IPS-18c (cell line): ENCODE measurements at regions not wholly inside any gene's neighbourhood (a gene's known extent, or its start where the extent isn't known, plus 50 kb on each side); places are given as distances from the start of the nearest gene placed in this dataset.

Experiments
- H3K4me3 ChIP-seq: 2 replicates; pipeline ENCODE4 v1.7.0; 2013; ENCODE audit warnings: low read depth, mild to moderate bottlenecking, low read length, moderate library complexity; ENCODE audit not compliant: insufficient read depth
- H3K9me3 ChIP-seq: one replicate; pipeline ENCODE4 v1.6.1; 2013; ENCODE audit warnings: mild to moderate bottlenecking, low read length, moderate library complexity; ENCODE audit not compliant: control insufficient read depth, insufficient read depth

DNA sequence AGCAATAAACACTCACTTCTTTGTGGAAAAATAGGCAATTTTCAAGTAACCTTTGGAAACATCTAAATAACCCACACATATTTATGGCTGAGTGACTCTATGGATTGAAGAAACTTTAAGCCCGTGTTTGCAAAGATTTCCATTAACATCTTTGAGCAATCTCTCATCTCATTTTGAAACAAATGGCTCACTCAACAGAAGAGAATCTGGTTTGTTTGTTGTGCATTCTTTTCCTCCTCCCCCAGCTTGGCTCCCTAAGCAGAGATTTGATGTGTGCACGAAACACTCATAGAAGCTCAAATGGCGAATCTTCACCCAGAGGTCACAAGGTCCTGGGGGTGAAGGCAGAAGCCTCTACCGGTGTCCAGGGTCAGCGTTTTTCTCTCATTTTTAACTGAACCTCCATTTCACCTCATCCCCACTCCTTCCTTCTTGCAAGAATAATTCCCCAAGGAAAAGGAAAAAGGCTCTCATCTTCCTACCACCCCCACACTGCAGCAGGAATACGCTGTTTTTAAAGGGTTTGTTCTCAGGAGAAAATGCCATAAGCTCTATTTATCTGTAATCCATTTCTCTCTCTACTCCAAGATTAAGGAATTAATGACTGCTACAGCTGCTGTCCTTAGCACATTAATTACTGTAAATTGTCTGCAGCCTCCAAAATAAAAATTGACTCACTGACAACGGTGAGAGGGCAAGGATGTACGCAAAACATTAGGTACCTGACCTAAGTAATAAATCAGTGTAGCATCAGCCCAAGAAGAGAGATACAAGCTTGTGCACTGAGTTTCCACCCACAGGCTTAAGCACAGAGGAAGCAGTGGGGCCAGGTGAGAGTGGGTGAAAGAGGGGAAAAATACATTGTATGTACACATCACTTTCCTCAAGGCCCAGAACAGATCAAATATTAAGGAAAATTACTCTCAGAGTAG, 307.6 kb upstream of the NOCT start:
- H3K9me3 ChIP-seq, result no peaks in the 10 kb centered on the region
- no peak overlapping the region for H3K4me3 ChIP-seq

DNA sequence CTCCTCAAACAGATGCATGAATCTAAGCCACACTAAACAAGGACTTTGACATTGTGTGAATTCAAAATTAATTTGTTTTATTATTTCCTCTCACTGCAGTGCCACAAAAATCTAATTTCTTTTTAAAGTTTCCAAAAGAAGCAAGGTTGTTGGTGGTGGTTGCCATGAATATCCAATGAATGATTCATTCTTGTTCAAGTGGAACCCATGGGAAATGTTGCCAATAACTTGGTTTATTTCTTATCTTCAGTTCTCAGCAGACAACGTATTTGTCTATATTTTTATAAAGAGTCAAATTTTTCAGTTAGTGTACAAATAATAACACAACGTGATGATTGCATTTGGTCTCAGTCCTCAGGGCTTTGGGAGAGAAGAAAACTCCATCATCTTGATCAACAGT, 309.4 kb upstream of the NOCT start:
- H3K9me3 ChIP-seq, result no peaks in the 10 kb centered on the region
- no peak overlapping the region for H3K4me3 ChIP-seq

DNA sequence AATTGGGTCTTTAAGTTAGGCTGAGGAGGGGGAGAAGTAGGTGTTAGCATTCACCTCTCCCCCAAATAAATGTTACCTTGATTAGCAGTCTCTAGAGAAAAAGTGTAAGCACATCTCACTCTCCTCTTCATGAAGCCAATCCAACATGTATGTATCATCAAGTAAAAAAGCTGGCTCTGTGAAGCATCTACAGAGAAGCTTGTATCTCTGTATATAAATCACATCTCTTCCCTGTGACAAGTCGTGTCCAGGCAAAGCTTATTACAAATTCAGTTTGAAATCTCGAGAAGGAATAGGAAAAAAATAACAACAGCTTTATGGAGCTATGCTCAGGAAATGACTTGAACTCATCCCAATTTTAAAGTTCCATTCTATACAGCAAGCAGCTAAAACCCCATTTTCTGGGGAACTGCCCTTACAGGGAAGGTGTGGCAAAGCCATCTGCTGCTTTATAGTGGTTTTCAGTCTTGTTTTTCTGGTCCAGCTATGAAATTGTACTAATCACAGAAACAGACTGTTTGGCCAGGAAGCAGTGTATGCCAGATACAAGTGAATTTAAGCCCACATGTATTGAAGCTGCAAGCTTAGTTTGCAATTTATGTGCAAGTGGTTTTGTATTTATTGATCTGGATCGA, 313.3 kb upstream of the NOCT start:
- Histone ChIP-seq H3K4me3 (no peak overlapping the region), H3K9me3 (no peaks in the 10 kb centered on the region)

DNA sequence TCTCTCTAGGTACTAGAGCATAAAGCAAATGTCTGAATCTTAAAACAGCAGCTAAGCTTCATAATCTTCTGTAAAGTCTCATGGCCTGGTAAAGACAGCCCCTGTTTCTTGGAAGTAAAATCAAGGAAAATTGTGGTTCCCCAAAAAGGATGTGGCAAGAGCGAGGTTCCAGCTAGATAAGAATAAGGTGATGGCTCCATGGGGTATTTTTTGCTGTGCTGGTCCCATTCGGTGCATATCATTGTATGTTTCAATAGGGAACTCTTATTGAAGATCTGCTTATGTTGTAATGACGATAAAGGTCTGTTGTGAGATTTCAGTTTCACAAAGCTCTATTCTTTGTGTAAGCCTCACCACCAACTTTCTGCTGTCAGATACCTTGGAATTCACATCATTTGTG, 316.9 kb upstream of the NOCT start:
- Histone ChIP-seq H3K9me3 (no peaks in the 10 kb centered on the region), H3K4me3 (no peak overlapping the region)

DNA sequence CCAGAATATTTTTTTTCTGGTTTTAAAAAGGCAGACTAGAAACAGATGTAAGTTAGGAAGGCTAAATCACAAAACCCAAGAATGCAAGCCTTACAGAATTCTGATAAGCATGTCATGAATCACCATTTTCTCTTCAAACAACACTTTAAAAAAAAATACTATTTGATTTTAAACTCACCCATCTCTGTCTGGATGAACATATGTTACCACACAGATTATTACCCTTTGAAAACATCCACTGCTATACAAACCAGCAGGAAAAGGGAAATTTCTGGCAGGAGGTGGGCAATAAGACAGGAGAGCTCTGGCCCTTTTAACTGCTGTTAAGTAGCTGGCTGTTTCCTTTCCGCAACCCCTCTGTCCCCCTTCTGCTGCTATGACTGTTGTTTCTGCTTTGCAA, 317.7 kb upstream of the NOCT start:
- H3K4me3 ChIP-seq, result no peak overlapping the region

DNA sequence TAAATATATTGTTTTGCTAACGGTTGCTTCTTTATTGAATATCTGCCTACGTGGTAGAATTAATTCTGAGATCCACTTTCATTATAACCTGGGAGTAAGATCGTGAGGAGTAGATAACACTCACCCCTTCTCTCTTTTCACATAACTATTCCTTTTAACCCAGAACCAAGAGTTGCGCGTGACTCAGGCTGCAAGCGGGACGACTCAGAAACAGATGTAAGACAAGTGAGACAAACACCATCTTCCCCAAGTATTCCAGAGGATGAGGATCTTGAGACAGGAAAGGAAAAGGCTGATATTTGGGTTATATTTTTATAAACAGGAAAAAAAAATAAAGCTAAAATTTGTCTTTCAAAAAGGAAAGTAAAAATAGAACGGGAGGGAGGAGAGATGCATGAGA, 318.8 kb upstream of the NOCT start:
- Histone ChIP-seq H3K9me3 (no peaks in the 10 kb centered on the region), H3K4me3 (no peak overlapping the region)

More for the DNA sequence above, 317.7 kb upstream of the NOCT start:
- no peaks in the 10 kb centered on the region for H3K9me3 ChIP-seq

DNA sequence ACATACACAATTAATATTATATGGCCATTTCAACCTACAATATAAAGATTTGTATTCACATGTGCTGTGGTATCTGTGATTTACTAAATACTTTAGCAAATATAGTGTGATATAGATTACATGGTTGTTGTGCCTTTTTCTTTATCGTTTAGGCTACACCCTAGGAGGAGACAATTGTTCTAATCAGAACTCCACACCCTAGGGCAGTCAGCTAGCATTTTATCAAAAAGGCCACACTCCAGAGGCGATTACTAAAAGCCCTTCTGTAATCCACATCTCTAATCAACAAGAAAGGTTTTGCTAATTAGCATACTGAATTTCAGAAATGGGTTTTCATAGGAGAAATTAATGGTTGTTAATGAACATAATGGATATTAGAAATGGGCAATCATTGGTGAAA, 319.5 kb upstream of the NOCT start:
- no peaks in the 10 kb centered on the region for H3K9me3 ChIP-seq
- no peak overlapping the region for H3K4me3 ChIP-seq

DNA sequence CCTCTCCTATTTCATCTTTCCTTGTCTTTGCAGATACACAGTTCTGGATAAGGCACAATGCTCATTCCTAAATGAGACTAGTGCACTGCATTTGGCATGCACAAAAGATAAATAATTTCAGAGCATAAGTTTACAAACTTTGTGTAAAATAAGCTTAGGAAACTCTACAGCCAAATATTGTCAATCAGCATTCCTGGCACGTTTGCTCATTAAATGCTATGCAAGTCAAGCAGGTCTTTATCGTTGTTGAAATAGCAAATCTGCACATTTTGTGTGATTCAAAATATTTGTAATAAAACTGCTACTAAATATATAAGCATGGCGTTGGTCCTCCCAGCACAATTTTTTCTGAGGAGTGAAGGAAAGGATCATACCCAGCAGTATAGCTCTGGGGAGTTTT, 322.1 kb upstream of the NOCT start:
- no peaks in the 10 kb centered on the region for H3K9me3 ChIP-seq

DNA sequence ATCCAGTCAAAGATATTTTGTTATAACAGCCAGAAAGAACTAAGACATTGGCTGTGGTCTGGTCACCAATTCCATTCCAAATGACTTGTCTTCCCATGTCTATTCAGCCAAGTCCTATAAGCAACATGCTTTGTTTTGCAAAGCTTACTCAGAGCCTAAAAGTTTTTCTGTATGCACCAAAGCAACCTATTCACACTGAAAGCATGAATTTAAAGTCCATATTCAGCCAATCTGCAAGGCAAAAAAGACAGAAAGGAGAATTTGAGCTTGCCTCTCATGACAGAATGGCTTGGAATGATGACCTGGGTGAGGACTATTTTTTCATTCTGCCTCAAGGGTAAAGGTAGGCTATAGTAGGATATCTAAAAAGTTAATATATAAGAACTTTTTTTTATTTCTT, 323.2 kb upstream of the NOCT start:
- H3K4me3 ChIP-seq, result no peak overlapping the region
- H3K9me3 ChIP-seq, result no peaks in the 10 kb centered on the region

More for the DNA sequence above, 322.1 kb upstream of the NOCT start:
- no peak overlapping the region for H3K4me3 ChIP-seq

DNA sequence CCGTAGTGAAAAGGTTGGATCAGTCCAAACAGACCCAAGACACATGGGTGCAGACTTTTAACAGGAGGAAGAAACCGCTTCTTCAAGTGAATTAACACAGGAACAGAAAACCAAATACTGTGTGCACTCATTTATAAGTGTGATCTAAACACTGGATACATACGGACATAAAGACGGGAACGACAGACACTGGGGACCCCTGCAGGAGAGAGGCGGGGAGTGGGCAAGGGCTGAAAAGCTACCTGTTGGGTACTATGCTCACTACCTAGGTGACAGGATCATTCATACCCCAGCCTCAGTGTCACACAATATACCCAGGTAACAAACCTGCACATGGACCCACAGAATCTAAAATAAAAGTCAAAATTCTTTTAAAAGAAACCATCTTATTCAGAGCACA, 326.0 kb upstream of the NOCT start:
- Histone ChIP-seq H3K9me3 (no peaks in the 10 kb centered on the region), H3K4me3 (no peak overlapping the region)

DNA sequence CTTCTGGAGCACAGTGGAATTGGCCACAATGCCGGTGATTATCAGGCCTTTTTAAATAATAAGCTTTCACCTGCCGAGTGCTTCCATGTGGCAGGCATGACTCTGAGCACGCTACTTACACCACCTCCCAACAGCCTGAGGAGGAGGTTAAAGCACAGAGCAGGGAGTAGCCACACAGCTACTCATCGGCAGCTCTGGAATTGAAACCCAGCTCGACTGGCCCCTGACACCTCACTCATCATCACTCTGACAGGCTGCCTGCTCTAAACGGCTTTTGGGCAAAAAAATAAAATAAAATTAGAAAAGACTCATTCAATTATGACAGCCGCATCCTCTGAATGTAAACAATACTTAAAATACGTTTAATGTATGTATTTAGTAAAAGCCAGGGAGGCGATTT, 326.4 kb upstream of the NOCT start:
- Histone ChIP-seq H3K4me3 (no peak overlapping the region), H3K9me3 (no peaks in the 10 kb centered on the region)

DNA sequence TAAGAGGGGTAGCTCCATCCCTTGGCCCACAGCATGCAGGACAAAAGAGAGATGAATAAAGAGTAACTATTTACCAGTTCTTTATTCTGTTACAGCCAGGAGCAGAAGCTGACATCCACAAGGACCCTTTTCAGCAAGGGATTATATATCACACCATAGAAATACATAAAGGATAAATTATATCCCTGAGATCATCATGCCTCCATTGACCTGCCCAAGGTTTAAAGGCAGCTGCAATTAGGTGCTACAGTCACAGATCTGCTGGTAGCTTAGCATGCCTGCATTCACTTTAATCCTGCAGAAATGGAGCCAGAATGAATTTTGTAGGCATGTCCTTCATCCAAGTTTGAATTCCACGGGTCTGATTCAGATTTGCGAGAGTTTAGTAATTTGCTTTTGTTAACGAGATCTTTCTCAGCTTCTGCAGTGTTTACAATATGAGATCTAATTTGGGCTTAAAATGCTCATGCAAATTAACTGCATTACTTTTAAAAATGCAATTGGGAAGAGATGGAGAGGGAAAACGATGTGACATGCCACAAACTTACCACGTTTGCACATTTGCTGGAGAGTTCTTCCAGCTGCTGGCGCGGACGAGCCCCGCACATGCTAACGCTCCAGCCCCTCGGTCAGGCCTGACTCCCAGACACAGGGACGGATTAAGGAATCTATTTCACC, 327.0 kb upstream of the NOCT start:
- Histone ChIP-seq H3K4me3 (no peak overlapping the region), H3K9me3 (no peaks in the 10 kb centered on the region)

DNA sequence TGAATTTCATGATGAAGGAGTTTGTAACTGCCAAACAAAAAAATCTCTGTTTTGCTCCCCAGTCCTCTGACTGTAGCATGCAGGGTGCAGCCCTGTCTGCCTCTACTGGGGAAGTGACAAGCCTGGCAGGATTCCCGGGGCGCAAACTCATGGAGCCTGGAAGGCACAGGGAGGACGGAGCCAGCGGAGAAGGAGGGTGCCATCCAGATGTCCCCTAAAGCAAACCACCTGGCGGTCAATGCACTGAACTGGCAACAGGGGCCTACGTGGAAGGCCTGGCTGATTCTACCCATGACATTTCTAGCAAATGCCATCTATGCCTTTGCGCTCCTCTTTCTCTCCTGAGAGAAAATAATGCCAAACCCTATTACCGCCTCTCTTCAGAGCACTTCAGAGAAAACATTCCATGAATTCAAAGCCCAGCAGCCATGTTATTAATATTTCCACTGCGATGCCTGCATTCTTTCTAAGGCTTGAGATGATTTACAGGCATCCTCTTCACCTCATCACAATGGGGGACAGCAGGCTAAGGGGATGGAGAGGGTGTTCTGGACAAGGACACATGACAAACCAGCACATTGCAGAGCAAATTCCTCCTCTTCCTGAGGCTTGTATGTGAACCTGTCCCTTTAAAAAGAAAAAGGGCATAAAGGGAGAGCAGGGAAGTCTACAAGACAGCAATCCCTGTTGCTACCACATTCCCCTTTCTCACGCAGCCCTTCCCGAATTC, 329.3 kb upstream of the NOCT start:
- Histone ChIP-seq H3K9me3 (no peaks in the 10 kb centered on the region), H3K4me3 (no peak overlapping the region)

DNA sequence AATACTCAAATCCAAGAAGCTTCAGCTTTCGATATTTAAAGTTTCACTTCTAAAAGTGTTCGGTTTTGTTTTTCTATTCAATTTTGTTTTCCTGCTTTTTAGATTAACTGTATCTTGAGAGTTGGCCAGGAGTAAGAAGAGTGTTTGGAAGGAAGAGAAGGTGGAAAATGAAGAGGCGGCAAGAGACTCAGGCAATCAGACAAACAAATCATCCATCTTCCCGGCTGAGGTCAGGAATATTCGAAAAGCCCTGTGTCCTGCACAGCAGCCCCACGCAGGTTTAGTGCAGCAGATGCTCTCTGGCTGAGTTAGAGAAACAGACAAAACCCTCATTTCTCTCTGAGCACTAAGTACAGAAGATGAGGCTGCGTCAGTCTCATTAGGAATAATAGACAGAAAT, 330.3 kb upstream of the NOCT start:
- Histone ChIP-seq H3K4me3 (no peak overlapping the region), H3K9me3 (no peaks in the 10 kb centered on the region)

DNA sequence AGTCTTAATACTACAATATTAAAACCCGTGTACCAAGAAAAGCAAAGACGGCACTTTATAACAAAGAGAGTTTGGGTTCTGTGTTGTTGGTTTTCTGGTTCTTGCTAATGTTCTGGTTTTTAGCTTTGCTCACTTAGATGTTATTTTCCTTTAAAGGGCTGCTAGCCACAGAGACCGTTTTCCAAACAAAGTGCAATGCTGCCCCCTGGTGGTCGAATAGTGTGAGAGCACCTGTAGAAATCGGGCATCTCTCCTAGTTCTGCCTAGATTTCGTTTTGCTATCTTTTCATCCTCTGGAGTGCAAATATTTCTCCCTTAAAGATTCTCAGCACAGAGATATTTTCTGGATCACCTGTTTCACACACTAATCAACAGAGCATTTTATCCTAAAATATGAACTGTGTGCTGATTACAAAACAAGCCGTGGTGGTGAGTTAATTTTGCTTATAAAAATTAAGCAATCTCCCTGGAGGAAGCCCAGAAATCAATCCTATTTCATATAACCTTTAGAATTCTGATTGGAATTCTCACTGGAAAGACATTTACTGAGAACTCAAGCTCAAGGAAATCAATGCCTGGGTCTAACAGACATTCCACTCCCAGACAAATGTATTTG, 334.5 kb upstream of the NOCT start:
- H3K9me3 ChIP-seq, result no peaks in the 10 kb centered on the region

DNA sequence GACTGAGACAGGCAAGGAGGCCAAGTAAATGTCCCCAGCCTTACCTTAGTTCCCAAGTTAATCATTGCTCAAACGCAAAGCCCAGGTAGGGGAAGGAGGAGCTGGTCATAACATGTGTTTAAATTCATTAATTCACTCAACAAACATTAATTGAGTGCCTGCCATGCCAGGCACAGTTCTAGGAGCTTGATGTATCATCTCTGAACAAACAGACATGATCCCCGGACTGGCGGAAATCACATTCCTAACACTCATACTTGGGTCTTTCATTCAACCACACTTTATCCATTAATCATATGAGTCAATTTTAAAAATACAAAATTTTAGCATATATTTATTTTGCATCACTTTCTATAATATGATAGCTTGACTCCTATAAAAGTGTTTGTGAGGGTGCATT, 335.3 kb upstream of the NOCT start:
- H3K9me3 ChIP-seq, result no peaks in the 10 kb centered on the region
- no peak overlapping the region for H3K4me3 ChIP-seq

More for the DNA sequence above, 334.5 kb upstream of the NOCT start:
- no peak overlapping the region for H3K4me3 ChIP-seq
